Kidney glomerular epithelial cell (primary cell): ENCODE measurements at regions not wholly inside any gene's neighbourhood (a gene's known extent, or its start where the extent isn't known, plus 50 kb on each side); places are given as distances from the start of the nearest gene placed in this dataset.
"Not testable (repeated sequence)": the region's sequence is repeated elsewhere in the genome, so short reads cannot be mapped to it uniquely, and the experiment has no call there.

ENCODE experiments used
- DNase-seq: peaks from one replicate; lab custom pipeline; 2025; lab: John Stamatoyannopoulos, UW

DNA sequence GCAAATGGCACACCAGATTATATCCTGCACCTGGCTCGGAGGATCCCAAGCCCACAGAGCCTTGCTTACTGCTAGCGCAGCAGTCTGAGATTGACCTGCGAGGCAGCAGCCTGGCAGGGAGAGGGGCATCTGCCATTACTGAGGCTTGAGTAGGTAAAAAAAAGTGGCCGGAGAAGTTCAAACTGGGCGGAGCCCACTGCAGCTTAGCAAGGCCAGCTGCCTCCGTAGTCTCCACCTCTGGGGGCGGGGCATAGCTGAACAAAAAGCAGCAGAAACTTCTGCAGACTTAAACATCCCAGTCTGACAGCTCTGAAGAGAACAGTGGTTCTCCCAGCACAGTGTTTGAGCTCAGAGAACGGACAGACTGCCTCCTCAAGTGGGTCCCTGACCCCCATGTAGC, 85.4 kb upstream of the TMEM170B start:
- not testable (repeated sequence) for DNase-seq

DNA sequence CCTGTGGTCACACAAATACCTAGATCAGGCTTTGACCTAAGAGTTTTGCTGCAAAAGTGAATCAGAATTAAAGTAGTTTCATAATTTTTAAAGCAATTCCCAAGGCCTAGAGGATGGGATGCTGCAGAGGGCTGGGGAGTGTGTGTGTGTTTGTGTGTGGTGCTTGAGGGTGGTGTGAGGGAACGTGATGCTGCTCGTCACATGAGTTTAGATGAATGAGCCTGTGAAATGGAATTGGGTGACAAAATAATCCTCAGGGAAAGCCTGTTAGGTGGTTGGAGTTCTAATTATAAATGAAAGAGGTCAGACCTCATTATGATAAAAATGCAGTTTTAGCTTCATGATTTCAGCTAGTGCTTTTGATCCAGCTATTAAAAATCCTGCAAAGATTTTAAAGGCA, 87.5 kb upstream of the TMEM170B start:
- DNase-seq = no peak

DNA sequence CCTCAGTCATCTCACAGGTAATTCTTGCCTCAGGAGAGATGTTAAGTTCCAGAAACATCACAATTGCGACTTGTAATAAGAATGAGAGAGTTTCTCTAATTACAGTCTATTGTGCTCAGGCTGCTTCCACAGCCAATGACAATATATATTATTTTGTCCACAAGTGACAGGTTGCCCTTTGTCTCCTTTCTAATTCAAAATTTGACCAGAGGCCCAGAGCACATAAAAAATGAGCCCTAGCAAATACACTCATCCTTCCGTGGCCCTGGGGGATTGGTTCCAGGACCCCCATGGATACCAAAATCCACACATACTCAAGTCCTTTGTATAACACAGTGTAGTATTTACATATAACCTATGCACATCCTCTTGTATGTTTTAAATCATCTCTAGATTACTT, 88.1 kb upstream of the TMEM170B start:
- no peak for DNase-seq

DNA sequence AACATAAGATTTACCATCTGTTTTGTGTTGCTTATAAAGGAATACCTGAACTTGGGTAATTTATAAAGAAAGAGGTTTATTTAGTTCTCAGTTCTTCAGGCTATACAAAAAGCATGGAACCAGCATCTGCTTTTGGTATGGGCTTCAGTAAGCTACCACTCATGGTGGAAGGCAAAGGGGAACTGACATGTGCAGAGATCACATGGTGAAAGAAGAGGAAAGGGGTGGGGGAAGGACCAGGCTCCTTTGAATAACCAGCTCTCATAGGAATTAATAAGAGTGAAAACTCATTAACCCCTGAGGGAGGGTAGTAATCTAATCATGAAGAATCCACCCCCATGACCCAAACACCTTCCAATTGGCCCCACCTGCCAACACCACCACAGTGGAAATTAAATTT, 89.5 kb upstream of the TMEM170B start:
- no peak for DNase-seq

DNA sequence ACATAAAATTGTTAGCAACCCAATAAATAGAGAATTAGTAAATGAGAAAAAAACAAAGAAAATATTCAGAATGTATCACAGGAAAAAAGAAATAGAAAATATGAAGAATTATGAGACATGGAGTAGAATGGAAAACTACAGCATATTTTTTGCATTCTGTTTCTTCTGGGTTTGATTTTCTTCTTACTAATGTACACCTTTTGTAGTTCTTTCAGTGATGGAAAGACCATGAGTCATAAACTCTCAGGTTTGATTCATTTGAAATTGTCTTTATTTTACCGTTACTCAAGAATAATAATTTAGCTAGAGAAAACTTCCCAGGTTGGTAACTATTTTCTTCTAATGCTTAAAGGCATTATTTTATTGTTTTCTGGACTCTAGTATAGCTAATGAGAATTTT, 90.3 kb upstream of the TMEM170B start:
- no peak for DNase-seq

DNA sequence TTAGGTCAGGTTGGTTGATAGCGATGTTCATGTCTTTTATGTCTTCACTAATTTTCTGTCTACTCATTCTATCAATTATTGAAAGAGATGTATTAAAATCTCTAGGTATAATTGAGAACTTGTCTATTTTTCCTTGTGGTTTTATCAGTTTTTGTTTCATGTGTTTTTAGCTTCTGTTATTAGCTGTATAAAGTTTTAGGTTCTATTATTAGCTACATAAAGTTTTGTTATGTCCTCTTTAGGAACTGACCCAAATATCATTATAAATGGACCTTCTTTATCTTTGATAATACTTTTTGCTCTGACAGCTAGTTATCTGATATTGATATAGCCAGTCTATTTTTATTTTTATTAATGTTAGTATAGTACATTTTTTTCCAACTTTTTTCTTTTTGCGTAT, 92.4 kb upstream of the TMEM170B start:
- no peak for DNase-seq

DNA sequence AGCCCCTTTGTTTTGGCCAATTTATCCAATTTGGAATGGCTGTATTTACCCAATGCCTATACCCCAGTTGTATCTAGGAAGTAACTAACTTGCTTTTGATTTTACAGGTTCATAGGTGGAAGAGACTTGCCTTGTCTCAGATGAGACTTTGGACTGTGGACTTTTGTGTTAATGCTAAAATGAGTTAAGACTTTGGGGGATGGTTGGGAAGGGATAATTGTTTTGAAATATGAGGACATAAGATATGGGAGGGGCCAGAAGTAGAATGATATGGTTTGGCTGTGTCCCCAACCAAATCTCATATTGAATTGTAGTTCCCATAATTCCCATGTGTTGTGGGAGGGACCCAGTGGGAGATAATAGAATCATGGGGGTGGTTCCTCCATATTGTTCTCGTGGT, 94.4 kb upstream of the TMEM170B start:
- DNase-seq = not testable (repeated sequence)

DNA sequence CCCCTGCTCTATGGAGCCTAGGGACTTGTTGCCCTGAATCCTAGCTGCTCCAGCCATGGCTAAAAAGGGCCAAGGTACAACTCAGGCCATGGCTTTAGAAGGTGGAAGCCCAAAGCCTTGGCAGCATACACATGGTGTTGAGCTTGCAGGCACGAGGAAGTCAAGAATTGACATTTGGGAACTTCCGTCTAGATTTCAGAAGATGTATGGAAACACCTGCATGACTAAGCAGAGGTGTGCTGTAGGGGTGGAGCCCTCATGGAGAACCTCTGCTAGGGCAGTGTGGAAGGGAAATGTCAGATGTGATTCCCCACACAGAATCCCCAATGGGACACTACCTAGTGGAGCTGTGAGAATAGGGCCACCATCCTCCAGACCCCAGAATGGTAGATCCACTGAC, 95.1 kb upstream of the TMEM170B start:
- DNase-seq = no peak

DNA sequence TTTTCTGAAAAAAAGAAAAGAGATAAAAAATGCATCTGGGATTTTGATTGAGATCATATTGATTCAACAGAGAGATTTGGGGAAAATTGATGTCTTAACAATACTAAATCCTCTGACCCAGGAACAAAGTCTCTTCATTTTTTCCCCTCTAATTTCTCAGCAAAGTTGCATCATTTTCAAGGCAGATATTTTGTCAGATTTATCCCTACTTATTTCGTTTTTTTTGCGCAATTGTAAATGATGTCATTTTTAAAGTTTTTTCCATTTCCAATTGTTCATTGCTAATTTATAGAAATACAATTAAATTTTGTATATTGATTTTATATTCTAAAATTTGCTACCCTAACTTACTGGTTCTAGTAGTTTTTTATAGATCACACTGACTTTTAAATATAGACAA, 97.7 kb upstream of the TMEM170B start:
- no peak for DNase-seq

DNA sequence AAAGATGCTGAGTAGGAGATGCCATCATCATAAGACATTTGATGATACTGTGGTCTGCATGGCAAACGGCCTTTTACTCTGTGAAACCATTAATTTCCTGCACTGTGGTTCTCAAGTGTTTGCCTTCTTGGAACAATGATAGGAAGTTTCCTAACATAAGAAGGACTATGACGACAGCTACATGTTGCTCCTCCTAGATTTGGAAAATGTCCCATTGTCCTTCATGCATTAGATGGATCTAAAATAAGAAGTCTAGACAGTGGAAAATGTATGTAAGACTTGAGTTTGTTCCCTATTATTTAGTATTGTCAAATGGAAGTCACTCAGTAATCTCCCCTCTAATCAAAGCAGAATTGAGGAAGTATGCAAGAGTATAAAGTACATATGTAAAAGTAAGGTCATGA, 98.5 kb upstream of the TMEM170B start:
- DNase-seq = no peak

DNA sequence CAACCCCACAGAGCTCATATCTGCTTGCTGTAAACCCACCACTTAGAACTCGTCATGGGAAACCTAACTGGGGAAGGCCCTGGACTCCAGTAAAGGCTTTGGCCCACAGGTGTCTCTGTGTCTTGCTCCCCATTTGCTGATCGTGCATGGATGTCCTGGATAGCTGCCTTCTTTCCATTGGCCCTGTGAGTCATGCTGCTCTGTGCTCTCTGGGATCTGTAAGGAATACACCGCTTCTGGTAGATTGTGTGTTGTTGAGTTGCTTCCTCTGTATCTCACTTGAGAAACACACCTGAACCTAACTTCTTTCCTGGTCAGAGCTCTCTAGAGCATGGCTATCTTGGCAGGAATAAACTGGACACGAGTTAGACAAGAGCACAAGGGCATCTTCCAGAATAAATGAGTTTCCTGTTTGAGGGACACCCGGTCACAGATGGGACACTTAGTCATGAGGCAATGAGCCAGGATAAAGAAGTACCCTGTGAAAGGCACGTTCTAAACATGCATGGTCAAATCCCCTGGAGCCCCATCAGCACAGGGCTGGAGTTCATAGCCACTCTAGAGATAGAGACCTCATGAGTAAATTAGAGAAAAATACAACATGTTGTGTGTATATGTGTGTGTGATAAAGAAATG, 99.6 kb upstream of the TMEM170B start:
- no peak for DNase-seq

DNA sequence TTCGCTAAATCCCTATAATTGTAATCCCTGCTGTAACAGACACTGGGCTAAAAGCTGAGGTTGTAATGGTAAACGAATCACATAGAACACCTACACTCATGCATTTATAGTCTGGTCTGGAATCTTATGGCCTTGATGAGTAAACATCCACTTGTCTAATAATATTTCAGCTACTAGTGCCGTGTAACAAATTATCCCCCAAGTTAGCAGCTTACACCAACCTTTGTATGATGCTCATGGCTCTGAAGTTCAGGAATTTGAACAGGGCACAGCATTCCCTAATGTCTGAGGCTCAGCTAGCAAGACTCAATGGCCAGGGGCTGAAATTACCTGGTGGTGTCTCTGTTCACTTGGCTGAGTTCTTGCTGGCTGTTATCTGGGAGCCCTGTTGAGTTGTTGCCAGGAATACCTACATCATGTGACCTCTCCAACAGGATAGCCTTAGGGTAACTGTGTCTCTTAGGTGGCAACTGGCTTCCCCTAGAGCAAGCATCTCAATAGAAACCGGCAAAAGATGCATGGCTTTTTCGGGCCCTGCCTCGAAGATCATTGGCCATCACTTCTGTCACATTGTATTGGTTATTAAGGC, 100.9 kb upstream of the TMEM170B start:
- no peak for DNase-seq

DNA sequence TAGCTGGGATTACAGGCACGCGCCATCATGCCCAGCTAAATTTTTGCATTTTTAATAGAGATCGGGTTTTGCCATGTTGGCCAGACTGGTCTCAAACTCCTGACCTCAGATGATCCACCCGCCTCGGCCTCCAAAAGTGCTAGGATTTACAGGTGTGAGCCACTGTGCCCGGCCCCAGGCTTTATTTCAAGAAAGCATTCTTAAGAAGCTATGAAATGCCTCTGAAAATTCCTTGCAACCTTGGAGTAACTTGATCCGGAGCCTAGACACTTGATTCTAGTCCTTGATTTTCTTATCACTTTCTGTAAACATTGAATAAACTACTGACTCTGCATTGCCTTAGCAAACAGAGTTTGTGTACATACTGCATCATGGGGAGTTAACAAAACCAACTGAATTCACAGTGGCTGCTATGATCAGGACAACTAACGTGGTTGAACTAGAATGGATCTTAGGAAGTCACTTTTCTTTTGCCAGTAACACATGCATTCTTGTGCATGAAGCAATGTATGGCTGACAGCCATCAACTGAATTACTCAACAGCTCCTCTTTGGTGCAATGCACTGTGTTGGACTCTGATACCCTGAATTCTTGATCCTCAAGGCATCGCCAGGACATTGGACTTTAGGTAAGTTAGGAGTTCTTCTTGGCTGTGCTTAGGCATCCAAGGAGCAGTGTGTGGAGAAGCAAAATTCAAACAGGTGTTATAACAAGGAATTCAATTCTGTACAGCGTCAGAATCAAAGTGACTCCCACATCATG, 102.8 kb upstream of the TMEM170B start:
- peak; percentile 17 for DNase-seq

DNA sequence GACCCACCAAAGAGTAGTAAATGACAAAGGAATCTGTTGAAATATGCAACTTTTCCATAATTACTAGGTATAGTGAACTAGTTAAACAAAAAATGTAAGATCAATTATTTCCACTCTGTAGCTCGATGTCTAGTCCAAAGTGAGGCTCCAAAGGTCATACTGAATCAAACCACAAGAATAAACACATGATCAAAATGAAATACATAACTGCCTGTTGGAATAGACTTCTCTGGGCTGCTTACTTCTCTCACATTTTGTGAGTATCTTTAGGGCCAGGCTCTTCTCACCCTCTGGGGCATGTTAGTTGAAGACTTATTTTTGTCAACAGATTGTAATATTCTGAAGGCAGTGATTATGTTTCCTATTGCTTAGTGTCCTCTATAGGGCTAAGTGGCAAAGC, 103.7 kb upstream of the TMEM170B start:
- DNase-seq = no peak

DNA sequence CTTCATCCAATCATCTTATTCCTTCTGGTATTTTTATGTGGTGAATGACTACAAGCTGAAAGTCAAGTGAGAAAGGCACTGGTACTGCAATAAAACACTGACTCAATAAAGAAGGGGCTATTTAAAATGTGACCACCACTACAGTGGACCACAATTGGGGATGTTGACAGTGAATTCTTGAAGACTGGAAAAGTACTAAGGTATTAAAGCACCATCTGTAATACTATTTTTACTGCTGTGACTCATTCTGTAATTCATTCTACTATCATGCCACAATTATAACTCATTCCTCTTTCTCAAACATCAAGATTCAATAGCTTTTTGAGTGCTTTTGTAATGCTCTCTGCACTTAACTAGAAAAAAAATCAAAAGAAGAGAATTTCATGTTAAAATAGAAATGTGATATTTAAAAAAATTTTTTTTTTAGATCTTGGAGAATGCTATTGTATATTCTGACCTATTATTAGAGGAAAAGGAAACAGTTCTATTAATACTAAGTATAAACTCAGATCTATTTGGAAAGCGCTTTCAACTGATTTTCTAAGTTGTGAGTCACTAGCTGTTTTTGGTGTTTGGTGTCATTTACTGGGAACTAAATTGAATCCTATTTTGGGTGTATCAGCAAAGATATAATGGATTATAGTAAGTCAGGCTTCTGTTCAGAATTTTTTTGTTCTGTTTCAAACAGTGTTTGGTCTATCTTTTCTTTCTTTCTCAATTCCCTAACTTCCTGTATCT, 104.7 kb upstream of the TMEM170B start:
- peak; percentile 58 for DNase-seq

DNA sequence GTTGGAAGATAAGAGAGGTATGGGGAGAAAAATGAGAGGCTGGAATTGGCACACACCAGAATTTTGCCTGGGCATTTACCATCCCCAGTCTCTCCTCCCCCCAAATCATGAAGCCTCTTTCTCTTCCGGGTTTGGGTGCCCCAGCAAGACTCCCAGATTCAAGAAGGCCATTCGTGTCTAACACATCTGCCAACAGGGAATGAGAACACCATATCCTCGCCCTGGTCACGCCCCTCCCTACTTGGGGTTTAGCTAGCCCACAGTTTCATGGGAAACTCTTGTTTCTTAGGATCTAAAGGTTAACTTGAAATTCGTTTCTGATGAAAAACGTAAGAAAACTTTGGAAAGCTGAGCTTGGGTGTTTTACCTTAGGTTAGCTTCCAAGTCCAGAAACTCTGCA, 105.5 kb upstream of the TMEM170B start:
- DNase-seq = no peak

DNA sequence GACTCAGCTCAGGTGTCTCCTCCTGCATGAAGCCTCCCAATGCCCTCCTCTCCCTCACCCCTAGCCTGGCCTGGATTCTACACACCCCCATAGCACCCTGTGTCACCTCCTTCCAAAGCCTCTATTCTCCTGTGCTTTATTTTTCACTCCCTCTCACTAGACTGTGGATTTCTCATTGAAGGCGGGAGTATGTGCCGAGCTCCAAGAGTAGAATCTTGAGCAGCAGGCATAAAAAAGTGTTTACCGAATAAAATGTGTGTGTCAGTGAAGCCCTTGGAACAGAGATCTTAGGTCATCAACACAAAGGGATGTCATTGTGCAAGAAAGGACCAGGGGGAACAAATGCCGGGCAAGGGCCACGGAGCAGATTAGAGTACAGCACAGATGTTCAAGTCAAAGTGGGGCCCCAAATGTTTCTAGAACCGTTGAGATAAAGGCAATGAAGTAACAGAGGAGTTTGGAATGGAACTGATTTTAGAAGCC, 106.1 kb upstream of the TMEM170B start:
- no peak for DNase-seq

DNA sequence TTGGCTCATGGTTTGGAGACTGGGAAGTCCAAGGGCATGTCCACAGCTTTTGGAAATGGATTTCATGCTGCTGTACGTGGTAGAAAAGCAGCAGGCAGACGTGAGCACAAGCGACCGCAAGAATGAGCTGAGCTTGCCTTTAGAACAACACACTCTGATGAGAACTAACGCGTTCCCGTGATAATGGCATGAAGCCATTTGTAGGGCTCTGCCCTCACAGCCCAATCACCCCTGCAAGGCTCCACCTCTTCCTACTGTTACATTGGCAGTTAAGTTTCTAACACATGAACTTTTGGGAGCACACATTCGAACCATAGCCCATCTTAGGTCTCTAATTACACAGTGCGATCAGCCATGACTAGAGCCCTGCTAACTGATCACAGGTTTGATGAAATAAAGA, 107.5 kb upstream of the TMEM170B start:
- peak; percentile 85 for DNase-seq

DNA sequence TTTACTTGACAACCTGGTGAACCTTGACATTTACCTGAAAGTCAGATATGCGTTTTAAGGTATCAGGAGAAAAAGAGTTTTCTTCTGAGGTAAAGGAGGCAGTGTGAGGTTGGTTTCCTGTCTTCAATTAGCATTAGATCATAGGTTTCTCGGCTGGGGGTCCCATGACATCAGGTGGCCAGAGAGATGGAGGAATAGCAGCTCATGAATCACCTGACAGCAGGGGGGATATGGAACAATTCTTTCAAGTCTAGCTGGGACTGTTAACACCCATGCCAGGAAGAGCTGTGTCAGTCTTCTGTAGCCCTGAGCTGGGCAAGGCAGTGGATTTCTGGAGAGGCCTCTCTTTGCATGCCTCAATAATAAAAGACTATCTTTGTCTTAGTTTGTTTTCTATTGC, 108.0 kb upstream of the TMEM170B start:
- peak; percentile 83 for DNase-seq

DNA sequence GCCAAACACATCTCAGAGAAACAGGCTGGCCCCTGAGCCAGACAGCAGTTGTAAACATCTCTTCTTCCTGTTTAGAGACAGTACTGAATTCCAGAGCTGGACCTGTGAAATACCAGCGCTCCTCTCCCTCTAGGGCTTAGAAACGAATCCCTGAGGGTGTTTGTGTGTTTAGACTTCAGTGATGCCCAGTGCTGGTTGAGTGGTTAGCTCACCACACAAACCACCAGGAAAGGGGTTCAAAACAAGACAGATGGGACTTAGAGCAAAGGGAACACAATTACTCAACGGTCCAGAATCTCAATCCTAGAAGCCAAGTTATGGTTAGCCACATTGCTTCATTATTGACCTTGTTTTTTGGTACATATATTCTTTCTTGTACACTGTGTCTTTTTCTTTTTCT, 108.7 kb upstream of the TMEM170B start:
- peak; percentile 94 for DNase-seq

DNA sequence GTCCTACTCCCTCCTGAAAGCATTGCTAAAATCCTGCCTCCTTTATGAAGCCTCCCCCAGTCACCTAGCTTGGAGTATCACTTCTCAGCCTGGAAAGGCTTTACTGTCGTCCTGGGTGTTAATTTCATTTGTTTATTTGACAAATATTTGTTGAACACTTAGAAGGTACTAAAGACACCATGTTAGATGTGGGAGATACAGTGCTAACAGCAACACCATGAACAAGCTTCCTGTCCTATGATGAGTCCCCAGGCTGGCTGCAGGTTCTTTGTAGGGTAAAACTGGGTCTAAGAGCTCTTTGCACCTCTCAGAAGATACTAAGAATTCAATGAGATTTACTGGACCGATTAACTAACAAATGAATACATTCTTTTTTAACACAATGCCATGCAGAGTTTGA, 109.2 kb upstream of the TMEM170B start:
- peak; percentile 71 for DNase-seq

DNA sequence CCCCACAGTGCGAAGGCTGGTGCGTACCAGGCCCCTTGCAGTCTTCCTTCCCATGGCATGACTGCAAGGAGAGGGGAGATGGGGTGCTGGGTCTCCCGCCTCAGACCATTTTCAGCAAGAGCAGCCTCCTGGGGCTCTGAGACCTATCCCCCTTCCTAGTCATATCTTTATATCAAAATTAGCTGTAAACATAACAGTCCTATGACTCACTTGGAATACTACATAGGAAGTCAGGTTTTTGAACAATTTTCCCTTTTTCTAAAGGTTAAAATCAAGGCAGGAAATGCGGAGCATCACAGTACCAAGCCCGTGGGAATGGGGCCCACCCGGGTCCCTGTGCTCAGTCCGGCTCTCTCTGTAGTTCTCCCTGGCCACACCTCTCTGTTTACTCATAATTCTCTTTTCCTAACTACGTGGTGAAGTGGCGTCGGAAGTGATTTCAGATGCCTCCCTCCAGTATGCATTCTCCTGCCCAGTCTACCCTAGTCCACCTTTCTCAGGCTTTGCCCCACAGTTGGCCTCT, 109.8 kb upstream of the TMEM170B start:
- no peak for DNase-seq
